D721Med (cell line): ENCODE measurements at regions not wholly inside any gene's neighbourhood (a gene's known extent, or its start where the extent isn't known, plus 50 kb on each side); places are given as distances from the start of the nearest gene placed in this dataset.
"Not testable (repeated sequence)": the region's sequence is repeated elsewhere in the genome, so short reads cannot be mapped to it uniquely, and the experiment has no call there.

Source experiments
- DNase-seq: peaks from one replicate; pipeline ENCODE4 v3.0.0; 2011; ENCODE audit warnings: low spot score; ENCODE audit not compliant: insufficient read length
- FAIRE-seq: peaks from 2 replicates; lab custom pipeline; 2011; peaks lifted over from hg19 to GRCh38; lab: Jason Lieb, UNC
- TF ChIP-seq, protein P1 (sequence below): IDR thresholded peaks from 2 replicates; pipeline ENCODE4 v1.5.1; 2012; ENCODE audit warnings: mild to moderate bottlenecking, control low read depth; ENCODE audit not compliant: insufficient read depth; ENCODE audit errors: missing control alignments

DNA sequence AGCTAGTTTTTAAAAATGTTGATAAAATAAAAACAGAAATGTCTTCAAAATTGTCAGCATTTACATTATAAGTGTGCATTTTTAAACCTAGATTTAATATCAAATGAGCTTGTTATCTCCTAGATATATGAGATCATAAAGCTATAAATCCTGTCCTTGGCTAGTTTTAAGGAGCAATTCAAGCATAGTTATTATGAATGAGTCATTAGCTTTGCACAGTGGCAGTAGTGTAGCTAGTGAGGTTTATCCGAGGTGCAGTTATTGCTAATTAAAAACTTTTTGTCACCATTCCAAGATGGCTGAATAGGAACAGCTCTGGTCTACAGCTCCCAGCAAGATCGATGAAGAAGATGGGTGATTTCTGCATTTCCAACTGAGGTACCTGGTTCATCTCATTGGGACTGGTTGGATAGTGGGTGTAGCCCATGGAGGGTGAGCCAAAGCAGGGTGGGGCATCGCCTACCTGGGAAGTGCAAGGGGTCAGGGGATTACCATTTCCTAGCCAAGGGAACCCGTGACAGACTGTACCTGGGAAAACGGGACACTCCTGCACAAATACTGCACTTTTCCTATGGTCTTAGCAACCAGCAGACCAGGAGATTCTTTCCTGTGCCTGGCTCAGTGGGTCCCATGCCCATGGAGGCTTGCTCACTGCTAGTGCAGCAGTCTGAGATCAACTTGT is 108.8 kb upstream of the SYNCRIP start:
- TF ChIP-seq, protein P1, sequence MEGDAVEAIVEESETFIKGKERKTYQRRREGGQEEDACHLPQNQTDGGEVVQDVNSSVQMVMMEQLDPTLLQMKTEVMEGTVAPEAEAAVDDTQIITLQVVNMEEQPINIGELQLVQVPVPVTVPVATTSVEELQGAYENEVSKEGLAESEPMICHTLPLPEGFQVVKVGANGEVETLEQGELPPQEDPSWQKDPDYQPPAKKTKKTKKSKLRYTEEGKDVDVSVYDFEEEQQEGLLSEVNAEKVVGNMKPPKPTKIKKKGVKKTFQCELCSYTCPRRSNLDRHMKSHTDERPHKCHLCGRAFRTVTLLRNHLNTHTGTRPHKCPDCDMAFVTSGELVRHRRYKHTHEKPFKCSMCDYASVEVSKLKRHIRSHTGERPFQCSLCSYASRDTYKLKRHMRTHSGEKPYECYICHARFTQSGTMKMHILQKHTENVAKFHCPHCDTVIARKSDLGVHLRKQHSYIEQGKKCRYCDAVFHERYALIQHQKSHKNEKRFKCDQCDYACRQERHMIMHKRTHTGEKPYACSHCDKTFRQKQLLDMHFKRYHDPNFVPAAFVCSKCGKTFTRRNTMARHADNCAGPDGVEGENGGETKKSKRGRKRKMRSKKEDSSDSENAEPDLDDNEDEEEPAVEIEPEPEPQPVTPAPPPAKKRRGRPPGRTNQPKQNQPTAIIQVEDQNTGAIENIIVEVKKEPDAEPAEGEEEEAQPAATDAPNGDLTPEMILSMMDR: no peak
- FAIRE-seq (no peak), DNase-seq (no peak)

DNA sequence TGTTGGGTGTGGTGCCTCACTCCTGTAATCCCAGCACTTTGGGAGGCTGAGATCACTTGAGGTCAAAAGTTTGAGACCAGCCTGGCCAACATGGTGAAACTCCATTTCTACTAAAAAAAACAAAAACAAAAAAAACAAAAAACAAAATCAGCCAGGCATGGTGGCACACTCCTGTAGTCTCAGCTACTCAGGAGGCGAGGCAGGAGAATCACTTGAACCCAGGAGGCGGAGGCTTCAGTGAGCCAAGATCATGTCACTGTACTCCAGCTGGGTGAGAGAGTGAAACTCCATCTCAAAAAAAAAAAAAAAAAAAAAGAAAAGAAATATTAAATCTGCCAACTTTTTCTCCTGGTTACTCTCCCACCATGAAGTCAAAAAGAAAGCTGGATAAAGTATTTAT is 107.5 kb upstream of the SYNCRIP start:
- not testable (repeated sequence) for DNase-seq, FAIRE-seq

DNA sequence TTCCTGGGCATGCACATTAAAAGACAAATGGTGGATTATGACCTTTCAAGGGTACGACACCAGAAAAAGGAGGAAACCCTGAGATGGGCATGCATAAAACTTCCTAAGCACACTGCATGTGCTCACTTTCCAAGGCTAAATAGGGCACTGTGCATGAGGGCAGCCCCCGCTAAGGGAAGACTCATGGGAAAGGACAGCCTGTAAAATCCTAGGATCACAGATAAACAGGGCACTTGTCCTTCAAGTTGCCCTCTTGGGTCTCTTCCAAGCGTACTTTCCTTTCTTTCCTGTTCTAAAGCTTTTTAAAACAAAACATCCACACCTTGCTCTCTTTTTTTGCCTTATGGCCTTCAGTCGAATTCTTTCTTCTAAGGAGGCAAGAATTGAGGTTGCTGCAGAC is 106.5 kb upstream of the SYNCRIP start:
- TF ChIP-seq, protein P1: no peak
- no peak for FAIRE-seq

DNA sequence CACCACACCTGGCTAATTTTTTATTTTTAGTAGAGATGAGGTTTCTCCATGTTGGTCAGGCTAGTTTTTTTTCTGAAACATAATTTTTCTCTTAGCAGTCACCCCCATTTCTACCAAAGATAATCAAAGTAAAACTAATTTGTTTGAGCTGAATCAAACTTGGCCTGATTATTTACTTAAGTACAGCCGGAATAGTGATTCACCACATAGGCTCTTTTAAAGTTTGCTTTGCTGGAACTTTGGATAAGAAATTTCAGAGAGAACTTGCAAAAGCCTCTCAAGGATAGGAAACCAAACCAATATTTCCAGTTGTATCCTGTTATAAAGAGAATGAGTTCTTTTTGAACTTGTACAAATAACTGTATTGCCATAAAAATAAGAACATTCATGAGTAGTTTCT is 105.0 kb upstream of the SYNCRIP start:
- FAIRE-seq: no peak
- no peak for DNase-seq
- TF ChIP-seq, protein P1: no peak

More for the DNA sequence above, 106.5 kb upstream of the SYNCRIP start:
- DNase-seq: no peak

DNA sequence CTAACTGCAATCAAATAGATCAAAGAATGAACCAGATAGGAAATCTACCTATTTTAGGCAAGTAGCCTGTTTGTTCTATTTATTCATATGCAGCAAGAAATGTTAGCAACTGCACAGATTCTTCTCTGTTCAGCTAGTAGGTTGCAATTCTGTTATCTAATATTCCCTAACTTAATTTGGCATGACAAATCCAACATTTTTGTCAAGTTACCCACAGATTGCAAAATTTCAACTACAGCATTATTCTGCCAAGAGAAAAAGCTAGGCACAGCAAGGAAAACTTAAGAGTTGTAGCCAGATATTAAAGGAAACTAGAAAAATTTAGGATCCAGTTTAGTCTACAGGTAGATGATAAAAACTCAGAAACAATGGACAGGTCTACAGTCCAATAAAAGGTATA is 104.4 kb upstream of the SYNCRIP start:
- FAIRE-seq (no peak), DNase-seq (no peak)
- TF ChIP-seq, protein P1: no peak

DNA sequence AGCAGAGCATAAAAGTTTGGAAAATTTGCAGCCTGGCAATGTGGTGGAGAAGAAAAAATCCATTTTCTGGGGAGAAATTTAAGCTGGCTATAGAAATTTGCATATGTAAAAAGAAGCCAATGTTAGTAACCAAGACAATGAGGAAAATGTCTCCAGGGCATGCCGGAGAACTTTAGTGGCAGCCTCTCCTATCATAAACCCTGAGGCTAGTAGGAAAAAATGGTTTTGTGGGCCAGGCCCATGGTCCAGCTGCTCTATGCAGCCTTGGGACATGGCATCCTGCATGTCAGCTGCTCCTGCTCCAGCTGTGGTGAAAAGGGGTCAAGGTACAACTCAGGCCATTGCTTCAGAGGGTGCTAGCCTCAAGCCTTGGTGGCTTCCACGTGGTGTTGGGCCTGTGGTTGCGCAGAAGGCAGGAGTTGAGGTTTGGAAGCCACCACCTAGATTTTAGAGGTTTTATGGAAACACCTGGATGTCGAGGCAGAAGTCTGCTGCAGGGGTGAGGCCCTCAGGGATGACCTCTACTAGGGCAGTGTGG is 101.8 kb upstream of the SYNCRIP start:
- TF ChIP-seq, protein P1: no peak
- no peak for FAIRE-seq

DNA sequence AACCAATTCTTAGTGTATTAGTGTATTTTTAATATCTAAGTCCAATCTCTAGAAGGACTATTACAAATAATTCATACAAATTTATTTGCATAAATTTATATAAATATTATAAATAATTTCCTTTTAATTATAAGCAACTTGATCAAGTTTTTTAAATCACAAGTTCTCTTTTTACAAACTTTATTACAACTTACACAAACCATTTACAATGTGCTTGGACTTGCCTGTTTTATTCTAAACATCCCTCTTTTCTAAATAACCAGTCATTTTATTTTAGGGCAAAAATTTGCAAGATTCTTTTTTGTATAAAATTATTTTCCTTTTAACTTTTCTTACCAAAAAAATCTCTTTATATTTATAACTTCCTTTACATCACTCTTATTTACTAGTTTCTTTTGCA is 83.5 kb upstream of the SYNCRIP start:
- FAIRE-seq (no peak), DNase-seq (no peak)
- TF ChIP-seq, protein P1: no peak

More for the DNA sequence above, 101.8 kb upstream of the SYNCRIP start:
- DNase-seq: no peak
